ENCODE measurements at regions not wholly inside any gene's neighbourhood (a gene's known extent, or its start where the extent isn't known, plus 50 kb on each side); places are given as distances from the start of the nearest gene placed in this dataset.

DNA sequence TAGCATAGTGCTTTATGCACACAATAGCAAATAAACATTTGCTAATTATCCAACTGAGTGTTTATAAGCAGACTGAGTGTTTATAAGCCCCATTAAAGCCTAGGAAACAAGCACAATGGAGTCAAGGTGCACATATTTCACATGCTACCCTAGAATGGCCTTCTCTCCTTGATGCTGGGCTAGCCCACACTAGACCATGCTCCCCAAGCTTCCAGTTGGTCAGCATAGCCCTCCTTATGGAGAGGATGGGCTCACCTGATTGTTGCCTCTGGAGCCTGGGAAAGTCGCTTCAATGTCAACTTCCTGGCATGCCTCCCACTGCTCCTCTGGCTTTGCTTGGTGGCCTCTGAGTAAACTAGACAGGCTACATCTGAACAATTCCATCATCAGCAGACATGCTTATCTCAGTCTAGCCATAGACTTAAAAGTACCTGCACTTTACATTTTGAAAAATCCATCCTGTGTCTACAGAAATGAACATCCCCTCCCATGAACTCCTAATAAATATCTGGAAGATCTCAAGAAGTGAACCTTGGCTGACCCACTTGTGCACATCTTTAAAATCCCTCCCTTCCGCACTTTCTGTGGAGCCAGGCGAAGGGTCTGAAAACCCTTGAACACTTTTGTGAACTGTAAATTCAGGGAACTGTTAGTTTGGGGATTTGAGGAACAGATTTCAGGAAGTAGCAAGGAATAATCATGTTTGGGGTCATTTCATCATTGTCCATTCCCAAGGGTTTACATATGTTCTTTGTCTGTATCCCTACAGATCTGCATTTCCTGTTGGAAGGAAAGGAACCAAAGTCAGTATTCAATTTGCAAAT lies 486.6 kb downstream of the ARHGEF28 start:
- Histone ChIP-seq H3K9me3 (ENCODE audit: low read depth, low read length) (no peaks in the 10 kb centered on the region), H3K27me3 (ENCODE audit: insufficient read depth, low read length) (peaks cover 3% of the 10 kb centered on the region), H3K79me2 (ENCODE audit: insufficient read depth, low read length) (no peaks in the 10 kb centered on the region), H2AFZ (ENCODE audit: low read length) (no peak overlapping the region), H3K4me2 (ENCODE audit: insufficient read depth, low read length) (no peak overlapping the region), H3K36me3 (ENCODE audit: insufficient read depth, low read length) (no peaks in the 10 kb centered on the region), H4K20me1 (ENCODE audit: insufficient read depth, low read length) (no peaks in the 10 kb centered on the region), H3K4me1 (ENCODE audit: insufficient read depth, low read length) (no peaks in the 10 kb centered on the region), H3K4me3 (ENCODE audit: insufficient read depth, low read length) (no peak overlapping the region), H3K27ac (ENCODE audit: low read depth, low read length) (no peak overlapping the region)
- TF ChIP-seq, protein P1, sequence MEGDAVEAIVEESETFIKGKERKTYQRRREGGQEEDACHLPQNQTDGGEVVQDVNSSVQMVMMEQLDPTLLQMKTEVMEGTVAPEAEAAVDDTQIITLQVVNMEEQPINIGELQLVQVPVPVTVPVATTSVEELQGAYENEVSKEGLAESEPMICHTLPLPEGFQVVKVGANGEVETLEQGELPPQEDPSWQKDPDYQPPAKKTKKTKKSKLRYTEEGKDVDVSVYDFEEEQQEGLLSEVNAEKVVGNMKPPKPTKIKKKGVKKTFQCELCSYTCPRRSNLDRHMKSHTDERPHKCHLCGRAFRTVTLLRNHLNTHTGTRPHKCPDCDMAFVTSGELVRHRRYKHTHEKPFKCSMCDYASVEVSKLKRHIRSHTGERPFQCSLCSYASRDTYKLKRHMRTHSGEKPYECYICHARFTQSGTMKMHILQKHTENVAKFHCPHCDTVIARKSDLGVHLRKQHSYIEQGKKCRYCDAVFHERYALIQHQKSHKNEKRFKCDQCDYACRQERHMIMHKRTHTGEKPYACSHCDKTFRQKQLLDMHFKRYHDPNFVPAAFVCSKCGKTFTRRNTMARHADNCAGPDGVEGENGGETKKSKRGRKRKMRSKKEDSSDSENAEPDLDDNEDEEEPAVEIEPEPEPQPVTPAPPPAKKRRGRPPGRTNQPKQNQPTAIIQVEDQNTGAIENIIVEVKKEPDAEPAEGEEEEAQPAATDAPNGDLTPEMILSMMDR (IDR thresholded peaks at IDR 0.05; ENCODE audit: extremely low read depth, low read depth, low read length) = no peak
- DNase-seq (ENCODE audit: insufficient read length, low spot score, missing footprints) = no peak

DNA sequence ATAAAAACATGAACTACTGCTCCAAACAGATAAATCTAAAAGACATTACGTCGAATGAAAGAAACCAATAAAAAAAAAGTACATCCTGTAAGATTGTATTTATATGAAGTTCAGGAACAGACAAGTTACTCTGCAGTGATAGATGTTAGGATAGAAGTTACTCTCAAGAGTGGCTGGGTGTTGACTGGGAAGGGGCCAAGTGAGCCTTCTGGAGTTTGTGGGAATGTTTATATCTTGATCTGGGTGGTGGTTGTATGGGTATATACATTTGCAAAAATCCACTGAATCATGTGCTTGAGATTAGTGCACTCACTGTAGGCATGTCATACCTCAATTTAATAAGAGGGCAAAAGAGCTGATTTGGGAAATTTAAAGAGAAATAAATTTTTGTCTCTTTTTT lies 485.8 kb downstream of the ARHGEF28 start:
- Histone ChIP-seq H3K4me2 (ENCODE audit: insufficient read depth, low read length) (no peak overlapping the region), H3K4me3 (ENCODE audit: insufficient read depth, low read length) (no peak overlapping the region), H2AFZ (ENCODE audit: low read length) (no peak overlapping the region), H3K27me3 (ENCODE audit: insufficient read depth, low read length) (peaks cover 3% of the 10 kb centered on the region), H3K9me3 (ENCODE audit: low read depth, low read length) (no peaks in the 10 kb centered on the region), H3K79me2 (ENCODE audit: insufficient read depth, low read length) (no peaks in the 10 kb centered on the region), H3K4me1 (ENCODE audit: insufficient read depth, low read length) (no peaks in the 10 kb centered on the region), H4K20me1 (ENCODE audit: insufficient read depth, low read length) (no peaks in the 10 kb centered on the region), H3K36me3 (ENCODE audit: insufficient read depth, low read length) (no peaks in the 10 kb centered on the region), H3K27ac (ENCODE audit: low read depth, low read length) (no peak overlapping the region)
- TF ChIP-seq, protein P1 (IDR thresholded peaks at IDR 0.05; ENCODE audit: extremely low read depth, low read depth, low read length) = no peak
- DNase-seq (ENCODE audit: insufficient read length, low spot score, missing footprints) = no peak

DNA sequence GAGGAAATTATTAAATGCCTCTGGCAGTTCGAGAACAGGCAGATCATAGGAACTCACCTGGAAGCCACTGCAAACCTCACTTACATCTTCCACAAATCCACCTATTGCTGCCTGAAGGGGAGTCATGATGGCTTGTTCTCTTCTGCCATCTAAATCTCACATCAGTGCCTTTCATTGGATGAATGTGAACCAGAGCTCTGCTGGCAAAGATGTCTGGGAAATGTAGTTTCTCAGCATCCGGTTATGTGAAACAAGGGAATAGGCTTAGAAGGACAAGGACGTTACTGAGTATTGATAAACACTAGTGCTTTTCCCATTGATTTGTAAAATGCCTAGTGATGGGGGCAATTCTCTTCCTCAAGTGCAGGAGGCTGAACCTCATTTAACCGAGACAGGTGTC lies 483.3 kb downstream of the ARHGEF28 start:
- TF ChIP-seq, protein P1 (IDR thresholded peaks at IDR 0.05; ENCODE audit: extremely low read depth, low read depth, low read length) = no peak
- Histone ChIP-seq H3K27me3 (ENCODE audit: insufficient read depth, low read length) (peaks cover 3% of the 10 kb centered on the region), H2AFZ (ENCODE audit: low read length) (no peak overlapping the region), H4K20me1 (ENCODE audit: insufficient read depth, low read length) (no peaks in the 10 kb centered on the region), H3K79me2 (ENCODE audit: insufficient read depth, low read length) (no peaks in the 10 kb centered on the region), H3K9me3 (ENCODE audit: low read depth, low read length) (no peaks in the 10 kb centered on the region), H3K36me3 (ENCODE audit: insufficient read depth, low read length) (no peaks in the 10 kb centered on the region), H3K27ac (ENCODE audit: low read depth, low read length) (no peak overlapping the region), H3K4me2 (ENCODE audit: insufficient read depth, low read length) (no peak overlapping the region), H3K4me3 (ENCODE audit: insufficient read depth, low read length) (no peak overlapping the region), H3K4me1 (ENCODE audit: insufficient read depth, low read length) (no peaks in the 10 kb centered on the region)
- DNase-seq (ENCODE audit: insufficient read length, low spot score, missing footprints) = no peak

DNA sequence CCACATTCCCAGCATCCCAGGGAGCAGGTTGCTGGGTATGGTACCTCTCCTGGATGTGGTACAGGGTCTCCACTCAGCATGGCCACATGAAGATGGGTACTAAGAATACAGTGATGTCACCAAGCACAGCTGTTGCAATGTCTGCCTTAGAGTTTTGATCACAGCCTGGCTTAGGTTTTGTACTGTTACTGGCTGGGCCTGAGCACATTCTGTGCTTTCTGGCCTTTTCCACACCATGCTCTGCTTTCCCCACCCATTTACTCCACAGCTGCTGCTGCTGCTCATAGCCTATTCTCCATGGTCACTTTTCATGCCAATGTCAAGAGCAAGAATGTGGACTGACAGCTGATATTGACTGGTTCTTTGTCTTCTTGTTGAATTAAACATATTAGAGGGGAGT lies 481.9 kb downstream of the ARHGEF28 start:
- Histone ChIP-seq H3K36me3 (ENCODE audit: insufficient read depth, low read length) (no peaks in the 10 kb centered on the region), H3K79me2 (ENCODE audit: insufficient read depth, low read length) (no peaks in the 10 kb centered on the region), H3K4me3 (ENCODE audit: insufficient read depth, low read length) (no peak overlapping the region), H3K27me3 (ENCODE audit: insufficient read depth, low read length) (peaks cover 3% of the 10 kb centered on the region), H2AFZ (ENCODE audit: low read length) (no peak overlapping the region), H3K4me2 (ENCODE audit: insufficient read depth, low read length) (no peak overlapping the region), H3K9me3 (ENCODE audit: low read depth, low read length) (no peaks in the 10 kb centered on the region), H4K20me1 (ENCODE audit: insufficient read depth, low read length) (no peaks in the 10 kb centered on the region), H3K4me1 (ENCODE audit: insufficient read depth, low read length) (no peaks in the 10 kb centered on the region), H3K27ac (ENCODE audit: low read depth, low read length) (no peak overlapping the region)
- TF ChIP-seq, protein P1 (IDR thresholded peaks at IDR 0.05; ENCODE audit: extremely low read depth, low read depth, low read length) = no peak
- no peak for DNase-seq (ENCODE audit: insufficient read length, low spot score, missing footprints)
